Stimulated activated CD4-positive, alpha-beta T cell treated with anti-CD3 and anti-CD28 coated beads, Interleukin-2, amount 100 ng/mL, for 48 hours (primary cell): ENCODE measurements at regions not wholly inside any gene's neighbourhood (a gene's known extent, or its start where the extent isn't known, plus 50 kb on each side); places are given as distances from the start of the nearest gene placed in this dataset.
"Not testable (repeated sequence)": the region's sequence is repeated elsewhere in the genome, so short reads cannot be mapped to it uniquely, and the experiment has no call there.

ENCODE experiments used
- DNase-seq, 2 donors: peaks; one replicate each; pipeline ENCODE4 v3.0.0-alpha.2; 2020

DNA sequence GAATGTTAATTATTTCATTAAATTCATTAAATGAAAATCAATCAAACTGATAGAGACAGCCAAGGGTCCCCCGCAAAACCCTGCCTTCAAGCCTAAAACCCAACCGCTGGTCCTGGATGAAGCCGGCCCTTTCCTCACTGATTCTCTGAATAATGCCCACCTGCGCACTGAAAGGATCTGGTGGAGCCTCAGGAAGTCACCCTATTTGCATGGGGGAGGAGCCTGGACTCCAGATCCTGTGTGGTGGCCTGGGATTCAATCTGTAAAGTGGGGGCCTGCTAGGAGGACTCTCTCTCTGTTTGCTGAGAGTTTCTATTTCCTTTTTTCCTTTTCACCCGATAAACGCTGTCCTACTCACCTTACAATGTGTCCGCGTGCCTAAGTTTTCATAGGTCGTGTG lies 97.9 kb upstream of the ADAMTS3 start:
- no peak for DNase-seq

DNA sequence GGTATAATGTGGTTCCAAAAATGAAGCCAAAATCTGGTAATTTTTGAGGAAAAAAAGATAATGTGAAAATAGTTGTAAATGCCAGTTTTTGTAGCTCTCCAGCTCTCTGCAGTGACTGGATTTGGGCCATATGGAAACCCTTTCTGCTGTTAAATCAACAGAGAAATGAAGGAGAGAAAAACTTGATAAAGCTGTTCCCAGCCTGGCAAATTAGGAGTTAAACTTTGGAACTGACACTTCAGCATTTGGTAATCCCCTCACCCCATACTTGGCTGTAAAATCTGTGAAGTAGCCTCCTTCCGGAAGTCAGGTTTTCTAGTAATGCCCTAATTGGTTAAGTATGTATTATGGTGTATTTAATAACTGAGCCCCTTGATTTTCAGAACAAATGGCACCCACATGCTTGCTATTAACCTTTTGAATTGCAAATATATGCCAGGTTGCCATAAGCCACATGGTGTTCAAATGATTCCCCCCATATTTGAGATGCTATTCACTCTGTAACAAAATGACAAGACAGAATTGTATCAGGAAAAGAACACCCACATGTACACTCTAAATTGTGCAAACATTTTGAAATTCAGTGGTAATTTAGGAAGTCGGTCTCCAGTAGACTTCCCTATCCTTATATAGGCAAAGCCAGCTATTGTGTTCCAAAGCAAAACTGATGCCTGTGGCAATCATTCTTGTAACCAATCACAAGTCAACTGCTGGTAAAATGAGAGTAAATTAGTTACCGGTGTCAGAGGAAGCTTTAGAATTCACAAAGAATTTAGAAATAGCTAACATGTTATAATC lies 96.3 kb upstream of the ADAMTS3 start:
- no peak for DNase-seq

DNA sequence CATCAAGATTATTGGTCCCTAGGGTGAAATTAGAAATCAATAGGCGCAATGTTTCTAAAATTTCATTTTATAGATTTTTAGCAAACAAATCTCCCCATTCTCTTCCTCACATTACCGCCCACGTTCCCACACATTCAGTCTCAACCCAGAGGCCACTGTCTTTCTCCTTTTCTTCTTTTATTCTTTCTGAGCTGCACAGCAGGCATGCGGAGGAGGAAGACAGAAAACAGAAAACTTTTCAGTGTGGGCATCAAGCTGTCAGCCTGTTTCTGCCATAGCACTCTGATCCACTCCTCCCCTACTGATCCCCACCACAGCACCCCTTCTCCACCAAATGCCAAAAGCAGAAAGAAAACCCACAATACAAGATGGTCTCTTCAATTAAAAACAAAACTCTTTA lies 94.8 kb upstream of the ADAMTS3 start:
- DNase-seq, result no peak

DNA sequence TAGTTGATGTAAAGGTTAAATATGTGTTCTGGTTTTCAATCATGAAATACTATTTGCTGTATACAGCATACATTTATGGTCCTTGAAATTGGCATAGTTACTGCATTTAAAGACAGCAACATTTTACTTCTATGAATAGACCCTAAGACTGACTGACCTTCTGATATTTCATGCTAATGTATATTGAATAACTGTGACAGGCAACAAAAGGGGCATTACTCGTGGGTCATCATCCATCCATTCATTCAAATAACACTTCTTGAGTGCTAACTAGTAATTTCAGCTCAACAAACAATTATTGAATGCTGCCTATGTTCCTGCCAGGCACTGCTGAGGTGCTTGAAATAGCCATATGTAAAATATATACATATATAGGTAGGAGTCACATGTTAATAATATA lies 92.8 kb upstream of the ADAMTS3 start:
- DNase-seq, result no peak

DNA sequence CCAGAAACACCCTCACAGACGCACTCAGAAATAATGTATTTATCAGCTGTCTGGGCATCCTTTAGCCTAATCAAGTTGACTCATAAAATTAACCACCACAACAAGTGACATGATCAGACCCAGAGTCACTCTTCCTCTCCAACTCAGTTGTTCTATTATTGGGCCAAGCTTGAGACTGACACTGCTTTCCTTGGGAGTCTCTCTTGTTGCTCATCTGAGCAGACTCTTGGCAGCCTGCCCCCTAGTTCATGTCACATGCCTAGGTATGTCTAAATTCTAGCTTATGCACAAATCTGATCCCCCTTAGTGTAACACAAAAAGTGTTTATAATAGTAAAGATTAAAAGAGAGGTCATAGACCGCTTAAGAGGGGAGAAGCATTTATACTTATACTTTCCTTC lies 72.6 kb upstream of the ADAMTS3 start:
- no peak for DNase-seq

DNA sequence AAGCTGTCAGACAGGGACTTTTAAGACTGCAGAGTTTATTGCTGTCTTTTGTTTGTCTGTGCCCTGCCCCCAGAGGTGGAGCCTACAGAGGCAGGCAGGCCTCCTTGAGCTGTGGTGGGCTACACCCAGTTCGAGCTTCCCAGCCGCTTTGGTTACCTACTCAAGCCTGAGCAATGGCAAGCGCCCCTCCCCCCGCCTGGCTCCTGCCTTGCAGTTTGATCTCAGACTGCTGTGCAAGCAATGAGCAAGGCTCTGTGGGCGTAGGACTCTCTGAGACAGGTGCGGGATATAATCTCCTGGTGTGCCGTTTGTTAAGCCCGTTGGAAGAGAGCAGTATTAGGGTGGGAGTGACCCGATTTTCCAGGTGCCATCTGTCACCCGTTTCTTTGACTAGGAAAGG lies 67.8 kb upstream of the ADAMTS3 start:
- DNase-seq, result not testable (repeated sequence)

DNA sequence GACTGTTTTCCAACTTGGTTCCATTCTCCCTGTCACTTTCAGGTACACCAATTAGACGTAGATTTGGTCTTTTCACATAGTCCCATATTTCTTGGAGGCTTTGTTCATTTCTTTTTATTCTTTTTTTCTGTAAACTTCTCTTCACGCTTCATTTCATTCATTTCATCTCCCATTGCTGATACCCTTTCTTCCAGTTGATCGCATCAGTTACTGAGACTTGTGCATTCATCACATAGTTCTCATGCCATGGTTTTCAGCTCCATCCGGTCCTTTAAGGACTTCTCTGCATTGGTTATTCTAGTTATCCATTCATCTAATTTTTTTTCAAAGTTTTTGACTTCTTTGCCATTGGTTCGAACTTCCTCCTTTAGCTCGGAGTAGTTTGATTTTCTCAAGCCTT lies 66.9 kb upstream of the ADAMTS3 start:
- not testable (repeated sequence) for DNase-seq

DNA sequence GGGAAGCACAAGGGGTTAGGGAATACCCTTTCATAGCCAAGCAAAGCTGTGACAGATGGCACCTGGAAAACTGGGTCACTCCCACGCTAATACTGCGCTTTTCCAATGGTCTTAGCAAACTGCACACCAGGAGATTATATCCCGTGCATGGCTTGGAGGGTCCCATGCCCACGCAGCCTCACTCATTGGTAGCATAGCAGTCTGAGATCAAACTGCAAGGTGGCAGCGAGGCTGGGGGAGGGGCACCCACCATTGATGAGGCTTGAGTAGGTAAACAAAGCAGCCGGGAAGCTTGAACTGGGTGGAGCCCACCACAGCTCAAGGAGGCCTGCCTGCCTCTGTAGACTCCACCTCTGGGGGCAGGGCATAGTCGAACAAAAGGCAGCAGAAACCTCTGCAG lies 63.2 kb upstream of the ADAMTS3 start:
- DNase-seq, result not testable (repeated sequence)

DNA sequence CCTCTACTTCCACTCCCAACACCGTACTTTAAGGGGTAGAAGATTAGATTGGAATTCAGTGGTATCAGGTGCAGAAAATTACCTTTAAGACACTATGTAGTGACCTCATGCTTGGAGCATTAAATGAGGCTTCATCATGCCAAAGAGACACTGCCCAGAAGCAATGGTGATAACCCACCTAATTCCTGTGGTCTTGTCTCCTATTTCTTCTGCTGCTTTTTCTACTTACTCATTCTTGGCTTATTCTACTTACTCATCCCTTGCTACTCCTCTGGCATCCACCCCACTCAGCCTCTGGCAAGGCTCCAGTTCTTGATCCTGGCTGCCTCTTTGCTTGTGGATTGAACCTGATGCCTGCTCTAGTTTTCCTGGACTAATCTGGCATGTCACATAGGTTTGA lies 62.3 kb upstream of the ADAMTS3 start:
- no peak for DNase-seq

DNA sequence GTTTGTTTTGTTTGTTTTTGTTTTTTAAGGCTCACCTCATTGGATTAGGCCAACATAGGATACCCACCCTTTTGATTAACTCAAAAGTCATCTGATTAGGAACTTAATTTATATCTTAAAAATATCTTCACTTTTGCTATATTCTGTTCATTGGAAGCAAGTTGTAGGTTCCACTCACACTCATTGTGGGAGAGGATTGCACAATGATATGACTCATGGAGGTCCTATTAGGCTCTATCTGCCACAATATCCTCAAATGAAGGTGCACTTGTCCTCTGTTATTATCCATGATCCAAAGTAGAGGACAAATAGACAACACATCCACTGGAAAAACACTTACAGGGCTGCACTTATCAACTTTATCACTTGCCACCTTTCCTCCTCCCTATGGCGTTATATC lies 60.5 kb upstream of the ADAMTS3 start:
- no peak for DNase-seq

DNA sequence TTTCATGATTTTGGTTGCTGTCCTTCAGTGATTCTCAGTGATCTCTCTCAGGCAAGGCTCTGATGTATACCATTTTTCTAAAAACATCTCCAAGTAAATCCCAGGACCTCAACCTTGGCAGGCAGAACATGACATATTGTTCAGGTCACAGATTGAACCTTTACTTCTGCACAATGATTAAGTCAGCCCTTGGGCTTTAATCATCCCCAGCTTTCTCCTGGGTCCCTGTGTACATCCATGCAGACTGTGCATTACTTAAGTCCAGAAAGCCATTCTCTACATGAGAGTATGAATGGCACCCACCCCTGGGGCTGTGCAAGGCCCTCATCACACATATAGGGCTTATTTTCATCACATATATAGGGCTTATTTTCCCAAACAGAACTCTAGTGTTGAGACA lies 58.7 kb upstream of the ADAMTS3 start:
- no peak for DNase-seq
